Lower leg skin (tissue), 3 donors: ENCODE measurements at regions not wholly inside any gene's neighbourhood (a gene's known extent, or its start where the extent isn't known, plus 50 kb on each side); places are given as distances from the start of the nearest gene placed in this dataset.

Experiments
- POLR2A ChIP-seq, 2 donors: fragments of 450-650 bp; IDR thresholded peaks; one replicate each; pipeline ENCODE4 v1.6.1; 2016 to 2017; ENCODE audit warnings: antibody characterized with exemption in 2 of 2, mild to moderate bottlenecking in 1 of 2, moderate library complexity in 1 of 2
- TF ChIP-seq, protein P1 (sequence below), 3 donors: fragments of 450-650 bp; IDR thresholded peaks; one replicate each; pipeline ENCODE4 v1.5.1; 2016; ENCODE audit warnings: antibody characterized with exemption in 3 of 3, mild to moderate bottlenecking in 3 of 3, moderate library complexity in 2 of 3

- TF ChIP-seq, protein P1, sequence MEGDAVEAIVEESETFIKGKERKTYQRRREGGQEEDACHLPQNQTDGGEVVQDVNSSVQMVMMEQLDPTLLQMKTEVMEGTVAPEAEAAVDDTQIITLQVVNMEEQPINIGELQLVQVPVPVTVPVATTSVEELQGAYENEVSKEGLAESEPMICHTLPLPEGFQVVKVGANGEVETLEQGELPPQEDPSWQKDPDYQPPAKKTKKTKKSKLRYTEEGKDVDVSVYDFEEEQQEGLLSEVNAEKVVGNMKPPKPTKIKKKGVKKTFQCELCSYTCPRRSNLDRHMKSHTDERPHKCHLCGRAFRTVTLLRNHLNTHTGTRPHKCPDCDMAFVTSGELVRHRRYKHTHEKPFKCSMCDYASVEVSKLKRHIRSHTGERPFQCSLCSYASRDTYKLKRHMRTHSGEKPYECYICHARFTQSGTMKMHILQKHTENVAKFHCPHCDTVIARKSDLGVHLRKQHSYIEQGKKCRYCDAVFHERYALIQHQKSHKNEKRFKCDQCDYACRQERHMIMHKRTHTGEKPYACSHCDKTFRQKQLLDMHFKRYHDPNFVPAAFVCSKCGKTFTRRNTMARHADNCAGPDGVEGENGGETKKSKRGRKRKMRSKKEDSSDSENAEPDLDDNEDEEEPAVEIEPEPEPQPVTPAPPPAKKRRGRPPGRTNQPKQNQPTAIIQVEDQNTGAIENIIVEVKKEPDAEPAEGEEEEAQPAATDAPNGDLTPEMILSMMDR (IDR thresholded peaks at IDR 0.05): no peak
- TF ChIP-seq POLR2A (IDR thresholded peaks at IDR 0.05): no peak
Measured at GRCh38 chr4:72768364-72768763, 199.3 kb upstream of the ADAMTS3 start.
